H1 (cell line): ENCODE measurements at regions not wholly inside any gene's neighbourhood (a gene's known extent, or its start where the extent isn't known, plus 50 kb on each side); places are given as distances from the start of the nearest gene placed in this dataset.

Source experiments
- CTCF ChIA-PET: fragments of 300-600 bp; sonication (Branson Sonifier 250); formaldehyde crosslinking; loops from one replicate; lab custom pipeline; 2021; ENCODE audit not compliant: partially characterized antibody; lab: Charles Lee
- POLR2A ChIA-PET: fragments of 300-600 bp; sonication (Branson Sonifier 250); formaldehyde crosslinking; loops from one replicate; lab custom pipeline; 2021; ENCODE audit warnings: inconsistent platforms; ENCODE audit not compliant: partially characterized antibody; lab: Charles Lee
- DNase-seq, 2 experiments: peaks; one replicate each; pipeline versions ENCODE4 v3.0.0 to v3.0.0-alpha.2; 2010 to 2022; ENCODE audit warnings: low spot score in 2 of 2, low read depth in 1 of 2, mixed read lengths in 1 of 2
- FAIRE-seq: peaks from 2 replicates; lab custom pipeline; 2011; peaks lifted over from hg19 to GRCh38; lab: Jason Lieb, UNC
- H2AFZ ChIP-seq: 2 replicates; pipeline ENCODE4 v1.8.1; 2012; ENCODE audit warnings: low read length, inconsistent platforms
- H2AK5ac ChIP-seq: 2 replicates; pipeline ENCODE4 v1.6.1; 2013; ENCODE audit warnings: low read depth, low read length
- H2BK120ac ChIP-seq: replicated peaks from 2 replicates; pipeline ENCODE3; 2013; ENCODE audit warnings: low read depth, low read length, inconsistent platforms
- H2BK12ac ChIP-seq: 2 replicates; pipeline ENCODE4 v1.6.1; 2013; ENCODE audit warnings: low read depth, low read length
- H2BK15ac ChIP-seq: 2 replicates; pipeline ENCODE4 v1.6.1; 2013; ENCODE audit warnings: low read length
- H2BK20ac ChIP-seq: 2 replicates; pipeline ENCODE4 v1.6.1; 2013; ENCODE audit warnings: low read length
- H2BK5ac ChIP-seq: 2 replicates; pipeline ENCODE4 v1.6.1; 2013; ENCODE audit warnings: low read depth, low read length
- H3K14ac ChIP-seq: 2 replicates; pipeline ENCODE4 v1.6.1; 2013; ENCODE audit warnings: inconsistent platforms; ENCODE audit not compliant: insufficient read length
- H3K18ac ChIP-seq: 2 replicates; pipeline ENCODE4 v1.6.1; 2013; ENCODE audit warnings: low read length; ENCODE audit errors: extremely low read depth
- H3K23ac ChIP-seq: 2 replicates; pipeline ENCODE4 v1.6.1; 2013; ENCODE audit warnings: inconsistent platforms; ENCODE audit not compliant: insufficient read length
- H3K23me2 ChIP-seq: 2 replicates; pipeline ENCODE4 v1.6.1; 2013; ENCODE audit warnings: low read depth, low read length
- H3K27ac ChIP-seq: 2 replicates; pipeline ENCODE4 v1.6.1; 2011; ENCODE audit warnings: low read depth, low read length, inconsistent platforms
- H3K27me3 ChIP-seq, 4 experiments: replicated peaks in 1 of 4; 1 replicate in 1 of 4; 2 replicates in 3 of 4; pipeline versions ENCODE4 v1.6.1 to v1.8.1; 2011 to 2013; ENCODE audit warnings: low read length in 3 of 4, mild to moderate bottlenecking in 3 of 4, inconsistent platforms in 2 of 4, mixed read lengths in 2 of 4, moderate library complexity in 1 of 4; ENCODE audit not compliant: control insufficient read depth in 3 of 4, insufficient read depth in 3 of 4; ENCODE audit errors: extremely low read depth in 1 of 4
- H3K36me3 ChIP-seq, 4 experiments: 2 replicates each; pipeline versions ENCODE4 v1.6.1 to v1.8.1; 2011 to 2013; ENCODE audit warnings: mild to moderate bottlenecking in 4 of 4, low read length in 3 of 4, moderate library complexity in 2 of 4, control low read depth in 1 of 4, inconsistent platforms in 1 of 4; ENCODE audit not compliant: insufficient read depth in 4 of 4, control insufficient read depth in 2 of 4
- H3K4ac ChIP-seq: replicated peaks from 2 replicates; pipeline ENCODE3; 2013; ENCODE audit warnings: low read length, low read depth, mixed read lengths, inconsistent platforms; ENCODE audit not compliant: insufficient read length
- H3K4me1 ChIP-seq, 4 experiments: replicated peaks in 1 of 4; 1 replicate in 1 of 4; 2 replicates in 3 of 4; pipeline versions ENCODE4 v1.6.1 to v1.8.1; 2011 to 2013; ENCODE audit warnings: low read length in 3 of 4, inconsistent platforms in 2 of 4, mixed read lengths in 1 of 4; ENCODE audit not compliant: insufficient read depth in 4 of 4, control insufficient read depth in 3 of 4
- H3K4me2 ChIP-seq, 2 experiments: 2 replicates each; pipeline versions ENCODE4 v1.6.1 to v1.8.1; 2011 to 2013; ENCODE audit warnings: low read depth in 2 of 2, low read length in 2 of 2, control low read depth in 1 of 2, inconsistent platforms in 1 of 2, mild to moderate bottlenecking in 1 of 2; ENCODE audit not compliant: insufficient read depth in 1 of 2
- H3K4me3 ChIP-seq, 4 experiments: fragments of 200-600, 300-600 bp in 1 of 4; sonication (generic), shearing (Covaris generic), sonication (Bioruptor Twin) in 1 of 4; 2 replicates each; pipeline versions ENCODE4 v1.5.1 to v1.8.1; 2011 to 2016; ENCODE audit warnings: low read length in 4 of 4, low read depth in 3 of 4, control low read depth in 2 of 4, inconsistent platforms in 2 of 4, mild to moderate bottlenecking in 2 of 4, mixed read lengths in 1 of 4, moderate library complexity in 1 of 4; ENCODE audit not compliant: insufficient read depth in 2 of 4; ENCODE audit errors: extremely low read depth in 1 of 4
- H3K56ac ChIP-seq: replicated peaks from 2 replicates; pipeline ENCODE3; 2013; ENCODE audit warnings: low read depth, mild to moderate bottlenecking, mixed read lengths, low read length, inconsistent platforms; ENCODE audit not compliant: insufficient read length
- H3K79me1 ChIP-seq: 2 replicates; pipeline ENCODE4 v1.6.1; 2013; ENCODE audit warnings: low read depth, low read length, control low read depth
- H3K79me2 ChIP-seq, 2 experiments: 2 replicates each; pipeline versions ENCODE4 v1.6.1 to v1.8.1; 2012 to 2013; ENCODE audit warnings: low read length in 2 of 2, mild to moderate bottlenecking in 2 of 2, inconsistent platforms in 1 of 2; ENCODE audit not compliant: insufficient read depth in 2 of 2, control insufficient read depth in 1 of 2
- H3K9ac ChIP-seq, 4 experiments: replicated peaks in 1 of 4; 1 replicate in 1 of 4; 2 replicates in 3 of 4; pipeline versions ENCODE4 v1.6.1 to v1.8.1; 2011 to 2013; ENCODE audit warnings: low read depth in 3 of 4, low read length in 3 of 4, control low read depth in 2 of 4, mild to moderate bottlenecking in 2 of 4, moderate library complexity in 2 of 4, inconsistent platforms in 1 of 4; ENCODE audit errors: extremely low read depth in 1 of 4
- H3K9me3 ChIP-seq, 2 experiments: 2 replicates each; pipeline versions ENCODE4 v1.6.1 to v1.8.1; 2012 to 2013; ENCODE audit warnings: mild to moderate bottlenecking in 2 of 2, moderate library complexity in 2 of 2, control low read depth in 1 of 2, inconsistent platforms in 1 of 2, low read depth in 1 of 2, low read length in 1 of 2, mixed read lengths in 1 of 2; ENCODE audit not compliant: insufficient read depth in 2 of 2
- H4K20me1 ChIP-seq, 2 experiments: replicated peaks in 1 of 2; 2 replicates each; pipeline versions ENCODE3 to v1.8.1; 2011 to 2013; ENCODE audit warnings: inconsistent platforms in 2 of 2, low read length in 2 of 2, mild to moderate bottlenecking in 1 of 2; ENCODE audit not compliant: insufficient read depth in 2 of 2, control insufficient read depth in 1 of 2
- H4K5ac ChIP-seq: 2 replicates; pipeline ENCODE4 v1.6.1; 2013; ENCODE audit warnings: low read length, low read depth, mixed read lengths, inconsistent platforms; ENCODE audit not compliant: insufficient read length
- H4K8ac ChIP-seq: 2 replicates; pipeline ENCODE4 v1.8.0; 2013; ENCODE audit warnings: mild to moderate bottlenecking, moderate library complexity, low read length, inconsistent platforms; ENCODE audit not compliant: insufficient read depth; ENCODE audit errors: extremely low read depth
- H4K91ac ChIP-seq: replicated peaks from 2 replicates; pipeline ENCODE3; 2013; ENCODE audit warnings: low read length, mixed read lengths, inconsistent platforms; ENCODE audit not compliant: insufficient read length
- FOSL1 ChIP-seq: IDR thresholded peaks from 2 replicates; pipeline ENCODE4 v1.6.1; 2011; ENCODE audit warnings: mild to moderate bottlenecking, low read depth, low read length, moderate library complexity; ENCODE audit not compliant: insufficient read depth
- WGBS, 2 experiments: shearing (Covaris generic) in 1 of 2; methylation state at CpG; one replicate each; pipeline versions ENCODE4 v1.1.6 to v1.1.7; 2013 to 2015; ENCODE audit warnings: low lambda C conversion rate in 2 of 2, mixed read lengths in 2 of 2, inconsistent platforms in 1 of 2, low coverage in 1 of 2, missing lambda C conversion rate in 1 of 2; ENCODE audit not compliant: insufficient replicate concordance in 2 of 2, insufficient coverage in 1 of 2, insufficient read length in 1 of 2; ENCODE audit errors: extremely low coverage in 1 of 2, missing lambda C conversion rate in 1 of 2; 5-methylcytosine and 5-hydroxymethylcytosine counted together

GRCh38 chr11:116610190-116610589 lies 162.6 kb downstream of the BUD13 start:
- H2BK5ac ChIP-seq, result no peak overlapping the region
- H3K4me1 ChIP-seq, result 0 out of 7 replicates have a peak, but pooled peaks cover 0 to under 1% (median 0%) of the 10 kb centered on the region in 4 experiments
- no peak overlapping the region for H3K4me2 ChIP-seq
- ChIA-PET CTCF (interaction anchor here (0.5 to 4.7 kb wide), 5 partner anchors 14 to 1739 kb away, joined by 3 to 22 read pairs (median 4); no protein-coding TSS in a partner anchor), POLR2A (no interaction called here)
- no peak overlapping the region for H3K27ac ChIP-seq
- no peak overlapping the region for H3K4ac ChIP-seq
- H3K36me3 ChIP-seq, result no peaks in the 10 kb centered on the region
- no peak overlapping the region for H2AFZ ChIP-seq
- no peak overlapping the region for H2BK12ac ChIP-seq
- no peak overlapping the region for H3K23ac ChIP-seq
- H4K8ac ChIP-seq, result no peak overlapping the region
- H3K9me3 ChIP-seq, result no peaks in the 10 kb centered on the region
- no peak overlapping the region for H3K56ac ChIP-seq
- no peak overlapping the region for H3K18ac ChIP-seq
- no peak for FAIRE-seq
- H3K9ac ChIP-seq, result no peak overlapping the region
- WGBS, 2 experiments, result 87% methylated on average over 6 of the region's 7 CpGs; no CpG with 5 or more reads in 1 of the 2 experiments
- H3K4me3 ChIP-seq, result no peak overlapping the region
- DNase-seq, result no peak
- no peaks in the 10 kb centered on the region for H3K27me3 ChIP-seq
- no peak overlapping the region for H2BK20ac ChIP-seq
- H2AK5ac ChIP-seq, result no peak overlapping the region
- H3K14ac ChIP-seq, result no peak overlapping the region
- H4K5ac ChIP-seq, result no peak overlapping the region
- H4K20me1 ChIP-seq, result peaks cover 0 to 3% of the 10 kb centered on the region in 2 experiments
- no peak overlapping the region for H4K91ac ChIP-seq
- no peaks in the 10 kb centered on the region for H3K79me1 ChIP-seq
- no peak overlapping the region for H2BK15ac ChIP-seq
- H2BK120ac ChIP-seq, result no peak overlapping the region
- H3K23me2 ChIP-seq, result no peaks in the 10 kb centered on the region
- no peaks in the 10 kb centered on the region for H3K79me2 ChIP-seq
- TF ChIP-seq FOSL1, result no peak
